K562 (cell line): ENCODE measurements at regions not wholly inside any gene's neighbourhood (a gene's known extent, or its start where the extent isn't known, plus 50 kb on each side); places are given as distances from the start of the nearest gene placed in this dataset.
A peak's percentile ranks its signal among the peaks of the same experiment; 100 is the strongest.

Experiments
- ARNT ChIP-seq, 2 experiments: fragments of 450-650 bp; IDR thresholded peaks; 2 replicates each; pipeline ENCODE4 v1.6.1; 2016; ENCODE audit warnings: mild to moderate bottlenecking in 1 of 2
- DDX20 ChIP-seq: fragments of 450-650 bp; IDR thresholded peaks from 2 replicates; pipeline ENCODE4 v1.6.1; 2016; ENCODE audit warnings: missing genetic modification characterization, low read depth, mild to moderate bottlenecking, missing compliant biosample characterization, moderate library complexity
- HOXB6 ChIP-seq: fragments of 250-450 bp; sonication (Bioruptor Pico); IDR thresholded peaks from 2 replicates; pipeline ENCODE4 v1.5.1; 2022; ENCODE audit warnings: mild to moderate bottlenecking, borderline replicate concordance
- IRF2 ChIP-seq: sonication (generic); formaldehyde crosslinking; IDR thresholded peaks from 2 replicates; pipeline ENCODE4 v1.8.1; 2022; ENCODE audit warnings: mild to moderate bottlenecking, missing genetic modification reagents
- PCBP1 ChIP-seq: fragments of 200-400 bp; formaldehyde crosslinking; IDR thresholded peaks from 2 replicates; pipeline ENCODE4 v1.6.1; 2018; ENCODE audit warnings: mild to moderate bottlenecking, low read depth, low read length; ENCODE audit not compliant: poor library complexity, severe bottlenecking
- PTRF ChIP-seq: fragments of 450-650 bp; IDR thresholded peaks from 2 replicates; pipeline ENCODE4 v1.6.1; 2016; ENCODE audit warnings: mild to moderate bottlenecking, missing genetic modification characterization, missing compliant biosample characterization
- SMAD4 ChIP-seq: fragments of 250-450 bp; sonication (Bioruptor Pico); conservative IDR thresholded peaks from 2 replicates; pipeline ENCODE4 v1.8.0; 2021; ENCODE audit warnings: inconsistent platforms, mild to moderate bottlenecking, moderate library complexity
- TAL1 ChIP-seq: fragments of 450-650 bp; IDR thresholded peaks from 2 replicates; pipeline ENCODE4 v1.6.1; 2016; ENCODE audit warnings: mild to moderate bottlenecking
- ZNF384 ChIP-seq: IDR thresholded peaks from 2 replicates; pipeline ENCODE4 v1.6.1; 2012; ENCODE audit warnings: low read depth, low read length, improper control_type of control experiment
- ZNF407 ChIP-seq: fragments of 450-650 bp; IDR thresholded peaks from 2 replicates; pipeline ENCODE4 v1.6.1; 2016; ENCODE audit warnings: low read depth
- TF ChIP-seq, protein P1 (sequence below): fragments of 250-450 bp; sonication (Bioruptor Pico); IDR thresholded peaks from 2 replicates; pipeline ENCODE4 v1.5.0; 2020; ENCODE audit warnings: mild to moderate bottlenecking, borderline replicate concordance
- TF ChIP-seq, protein P2 (sequence below): sonication (generic); formaldehyde crosslinking; IDR thresholded peaks from 2 replicates; pipeline ENCODE4 v1.8.1; 2023; ENCODE audit warnings: mild to moderate bottlenecking, missing genetic modification reagents

- TF ChIP-seq HOXB6 (CRISPR knock-in tag) (no peak), TAL1 (peak; percentile 64; the same call in 1 of the 2 replicates), ZNF384 (no peak), PTRF (tag) (no peak), ZNF407 (no peak), SMAD4 (CRISPR knock-in tag) (peak; percentile 69), ARNT (IDR thresholded peaks at IDR 0.05) (peak; percentile 71 to 86), PCBP1 (no peak), DDX20 (tag) (no peak), IRF2 (CRISPR knock-in tag) (no peak)
- TF ChIP-seq, protein P1, sequence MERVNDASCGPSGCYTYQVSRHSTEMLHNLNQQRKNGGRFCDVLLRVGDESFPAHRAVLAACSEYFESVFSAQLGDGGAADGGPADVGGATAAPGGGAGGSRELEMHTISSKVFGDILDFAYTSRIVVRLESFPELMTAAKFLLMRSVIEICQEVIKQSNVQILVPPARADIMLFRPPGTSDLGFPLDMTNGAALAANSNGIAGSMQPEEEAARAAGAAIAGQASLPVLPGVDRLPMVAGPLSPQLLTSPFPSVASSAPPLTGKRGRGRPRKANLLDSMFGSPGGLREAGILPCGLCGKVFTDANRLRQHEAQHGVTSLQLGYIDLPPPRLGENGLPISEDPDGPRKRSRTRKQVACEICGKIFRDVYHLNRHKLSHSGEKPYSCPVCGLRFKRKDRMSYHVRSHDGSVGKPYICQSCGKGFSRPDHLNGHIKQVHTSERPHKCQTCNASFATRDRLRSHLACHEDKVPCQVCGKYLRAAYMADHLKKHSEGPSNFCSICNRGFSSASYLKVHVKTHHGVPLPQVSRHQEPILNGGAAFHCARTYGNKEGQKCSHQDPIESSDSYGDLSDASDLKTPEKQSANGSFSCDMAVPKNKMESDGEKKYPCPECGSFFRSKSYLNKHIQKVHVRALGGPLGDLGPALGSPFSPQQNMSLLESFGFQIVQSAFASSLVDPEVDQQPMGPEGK (CRISPR knock-in tag) = no peak
- TF ChIP-seq, protein P2, sequence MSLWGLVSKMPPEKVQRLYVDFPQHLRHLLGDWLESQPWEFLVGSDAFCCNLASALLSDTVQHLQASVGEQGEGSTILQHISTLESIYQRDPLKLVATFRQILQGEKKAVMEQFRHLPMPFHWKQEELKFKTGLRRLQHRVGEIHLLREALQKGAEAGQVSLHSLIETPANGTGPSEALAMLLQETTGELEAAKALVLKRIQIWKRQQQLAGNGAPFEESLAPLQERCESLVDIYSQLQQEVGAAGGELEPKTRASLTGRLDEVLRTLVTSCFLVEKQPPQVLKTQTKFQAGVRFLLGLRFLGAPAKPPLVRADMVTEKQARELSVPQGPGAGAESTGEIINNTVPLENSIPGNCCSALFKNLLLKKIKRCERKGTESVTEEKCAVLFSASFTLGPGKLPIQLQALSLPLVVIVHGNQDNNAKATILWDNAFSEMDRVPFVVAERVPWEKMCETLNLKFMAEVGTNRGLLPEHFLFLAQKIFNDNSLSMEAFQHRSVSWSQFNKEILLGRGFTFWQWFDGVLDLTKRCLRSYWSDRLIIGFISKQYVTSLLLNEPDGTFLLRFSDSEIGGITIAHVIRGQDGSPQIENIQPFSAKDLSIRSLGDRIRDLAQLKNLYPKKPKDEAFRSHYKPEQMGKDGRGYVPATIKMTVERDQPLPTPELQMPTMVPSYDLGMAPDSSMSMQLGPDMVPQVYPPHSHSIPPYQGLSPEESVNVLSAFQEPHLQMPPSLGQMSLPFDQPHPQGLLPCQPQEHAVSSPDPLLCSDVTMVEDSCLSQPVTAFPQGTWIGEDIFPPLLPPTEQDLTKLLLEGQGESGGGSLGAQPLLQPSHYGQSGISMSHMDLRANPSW (CRISPR knock-in tag) = no peak
Measured at GRCh38 chr12:28130625-28131598, 59.3 kb upstream of the CCDC91 start (continued).
